ENCODE measurements at regions not wholly inside any gene's neighbourhood (a gene's known extent, or its start where the extent isn't known, plus 50 kb on each side); places are given as distances from the start of the nearest gene placed in this dataset.

GRCh38 chr9:30478684-30479083 lies 1905.8 kb upstream of the ACO1 start:
- Histone ChIP-seq H4K91ac (ENCODE audit: insufficient read length, low read depth, low read length) (no peak overlapping the region), H2BK5ac (ENCODE audit: insufficient read length, low read length) (no peak overlapping the region), H3K23ac (ENCODE audit: insufficient read length, low read depth, low read length) (no peak overlapping the region), H3K79me2 (ENCODE audit: insufficient read depth, low read length) (no peaks in the 10 kb centered on the region), H2BK20ac (ENCODE audit: low read depth, low read length, poor library complexity, severe bottlenecking) (no peak overlapping the region), H2BK120ac (ENCODE audit: low read depth, low read length, poor library complexity, severe bottlenecking) (no peak overlapping the region), H2AFZ (ENCODE audit: low read length) (no peak overlapping the region), H3T11ph (ENCODE audit: low read length) (no peak overlapping the region), H3K14ac (ENCODE audit: insufficient read depth, low read length) (no peak overlapping the region), H3K79me1 (ENCODE audit: insufficient read depth, low read depth, low read length, poor library complexity, severe bottlenecking) (no peaks in the 10 kb centered on the region), H3K4ac (ENCODE audit: low read depth, low read length) (no peak overlapping the region), H2BK12ac (ENCODE audit: insufficient read length, low read depth, low read length) (no peak overlapping the region), H3K9ac (ENCODE audit: extremely low read depth, insufficient read length, low read length) (no peak overlapping the region), H3K18ac (ENCODE audit: insufficient read length, low read depth, low read length) (no peak overlapping the region), H4K20me1 (ENCODE audit: control insufficient read depth, insufficient read depth, insufficient read length) (no peaks in the 10 kb centered on the region), H4K8ac (replicated peaks; ENCODE audit: insufficient read length, low read depth, low read length) (no peak overlapping the region), H3K4me1 (ENCODE audit: insufficient read depth, low read length) (no peaks in the 10 kb centered on the region), H3K56ac (ENCODE audit: insufficient read length, low read depth, low read length) (no peak overlapping the region), H3K27ac (ENCODE audit: insufficient read length, low read depth, low read length) (no peak overlapping the region), H2AK5ac (ENCODE audit: insufficient read length, low read length) (no peak overlapping the region), H4K5ac (ENCODE audit: insufficient read length, low read depth, low read length) (no peak overlapping the region), H3K23me2 (ENCODE audit: insufficient read length, low read depth, low read length, poor library complexity, severe bottlenecking) (no peaks in the 10 kb centered on the region), H2BK15ac (ENCODE audit: low read depth, low read length) (no peak overlapping the region), H3K4me2 (ENCODE audit: insufficient read depth, insufficient read length, low read length) (no peak overlapping the region), H3K9me3 (ENCODE audit: control insufficient read depth, low read depth, low read length) (no peaks in the 10 kb centered on the region), H3K27me3 (ENCODE audit: insufficient read depth, low read length) (no peaks in the 10 kb centered on the region)
- Mint-ChIP-seq H3K27me3 (ENCODE audit: low read depth) (no peaks in the 10 kb centered on the region), H3K4me3 (no peak overlapping the region), H3K9me3 (no peaks in the 10 kb centered on the region), H3K36me3 (ENCODE audit: insufficient read depth in 1 of 3, low read depth in 3 of 3) (no peaks in the 10 kb centered on the region), H3K27ac (no peak overlapping the region), H3K4me1 (peaks cover 5% of the 10 kb centered on the region in 2 experiments; a peak in 3 of 4 replicates)
- no peak for TF ChIP-seq CTCF (conservative IDR thresholded peaks at IDR 0.05)
- no CpG with 5 or more reads among the region's 1 CpG for WGBS (ENCODE audit: extremely low coverage, insufficient read length, low lambda C conversion rate)
- no peak for DNase-seq

All from H9 (cell line).